IMR-90 (cell line): ENCODE measurements at regions not wholly inside any gene's neighbourhood (a gene's known extent, or its start where the extent isn't known, plus 50 kb on each side); places are given as distances from the start of the nearest gene placed in this dataset.

Source experiments
- ATAC-seq: fragments of 200-7000 bp; cut with Tn5 transposase; 2 replicates; pipeline ENCODE4 v1.9.1; 2020; ENCODE audit warnings: low read depth, mild to moderate bottlenecking, moderate library complexity
- BruUV-seq: library from RNA; stranded (reverse); fragments of 400-500 nt; replicated peaks from 2 replicates; lab custom pipeline; 2021; lab: Mats Ljungman, UMichigan
- CTCF ChIA-PET: fragments of 300-600 bp; formaldehyde crosslinking; extraction: SDS; loops from one replicate; lab custom pipeline; 2021; ENCODE audit warnings: antibody characterized with exemption; lab: Yijun Ruan, JAX
- POLR2A ChIA-PET: fragments of 300-600 bp; sonication (Branson Sonifier 250); formaldehyde crosslinking; loops from one replicate; lab custom pipeline; 2022; ENCODE audit warnings: antibody characterized with exemption; ENCODE audit not compliant: unreplicated experiment; lab: Charles Lee
- DNase-seq: peaks from one replicate; pipeline ENCODE4 v3.0.0; 2013
- H2AFZ ChIP-seq: replicated peaks from 2 replicates; pipeline ENCODE3; 2013; ENCODE audit warnings: low read length, mild to moderate bottlenecking; ENCODE audit not compliant: poor library complexity
- H2AK5ac ChIP-seq: 2 replicates; pipeline ENCODE4 v1.6.1; 2013; ENCODE audit warnings: low read depth, low read length, inconsistent platforms
- H2AK9ac ChIP-seq: replicated peaks from 2 replicates; pipeline ENCODE3; 2013; ENCODE audit warnings: mild to moderate bottlenecking, low read depth, low read length, moderate library complexity; ENCODE audit not compliant: poor library complexity
- H2BK120ac ChIP-seq: 2 replicates; pipeline ENCODE4 v1.6.1; 2013; ENCODE audit warnings: low read depth, low read length, inconsistent platforms
- H2BK15ac ChIP-seq: 3 replicates; pipeline ENCODE4 v1.6.1; 2013; ENCODE audit warnings: low read depth, low read length, inconsistent platforms
- H2BK20ac ChIP-seq: 2 replicates; pipeline ENCODE4 v1.6.1; 2013; ENCODE audit warnings: low read depth, mild to moderate bottlenecking, inconsistent platforms, low read length, moderate library complexity
- H2BK5ac ChIP-seq: 2 replicates; pipeline ENCODE4 v1.6.1; 2013; ENCODE audit warnings: mild to moderate bottlenecking, low read depth, low read length, inconsistent platforms; ENCODE audit not compliant: poor library complexity, severe bottlenecking
- H3K14ac ChIP-seq: replicated peaks from 2 replicates; pipeline ENCODE4 v1.6.1; 2013; ENCODE audit warnings: low read depth, low read length, inconsistent platforms
- H3K18ac ChIP-seq: 2 replicates; pipeline ENCODE4 v1.6.1; 2013; ENCODE audit warnings: low read depth, low read length, control low read depth
- H3K23ac ChIP-seq: 2 replicates; pipeline ENCODE4 v1.6.1; 2013; ENCODE audit warnings: low read depth, low read length, inconsistent platforms
- H3K27ac ChIP-seq: 2 replicates; pipeline ENCODE4 v1.5.1; 2013; ENCODE audit warnings: mild to moderate bottlenecking, control low read depth, low read length; ENCODE audit not compliant: insufficient read depth
- H3K27me3 ChIP-seq: 2 replicates; pipeline ENCODE4 v1.6.1; 2013; ENCODE audit warnings: low read length; ENCODE audit not compliant: control insufficient read depth, insufficient read depth
- H3K36me3 ChIP-seq: 2 replicates; pipeline ENCODE4 v1.6.1; 2013; ENCODE audit warnings: low read length, mixed read lengths; ENCODE audit not compliant: control insufficient read depth, insufficient read depth
- H3K4ac ChIP-seq: 2 replicates; pipeline ENCODE4 v1.6.1; 2013; ENCODE audit warnings: low read depth, low read length, inconsistent platforms
- H3K4me1 ChIP-seq: 2 replicates; pipeline ENCODE4 v1.6.1; 2013; ENCODE audit warnings: low read length, mixed read lengths; ENCODE audit not compliant: control insufficient read depth, insufficient read depth
- H3K4me2 ChIP-seq: 2 replicates; pipeline ENCODE4 v1.6.1; 2013; ENCODE audit warnings: low read depth, mild to moderate bottlenecking, control low read depth, low read length, moderate library complexity
- H3K4me3 ChIP-seq: 2 replicates; pipeline ENCODE4 v1.5.1; 2013; ENCODE audit warnings: low read depth, mild to moderate bottlenecking, control low read depth, low read length, moderate library complexity; ENCODE audit not compliant: insufficient read depth
- H3K56ac ChIP-seq: 2 replicates; pipeline ENCODE4 v1.6.1; 2013; ENCODE audit warnings: low read length, inconsistent platforms; ENCODE audit not compliant: insufficient read depth; ENCODE audit errors: extremely low read depth
- H3K79me1 ChIP-seq, 2 experiments: 2 replicates each; pipeline ENCODE4 v1.6.1; 2013; ENCODE audit warnings: low read length in 2 of 2, inconsistent platforms in 1 of 2, low read depth in 1 of 2
- H3K9ac ChIP-seq: 2 replicates; pipeline ENCODE4 v1.6.1; 2013; ENCODE audit warnings: low read depth, low read length, control low read depth
- H3K9me1 ChIP-seq: 2 replicates; pipeline ENCODE4 v1.6.1; 2013; ENCODE audit warnings: low read length, inconsistent platforms; ENCODE audit not compliant: insufficient read depth
- H3K9me3 ChIP-seq: 2 replicates; pipeline ENCODE4 v1.6.1; 2013; ENCODE audit warnings: low read length; ENCODE audit not compliant: control insufficient read depth, insufficient read depth
- H4K20me1 ChIP-seq: 2 replicates; pipeline ENCODE4 v1.6.1; 2013; ENCODE audit warnings: low read length, inconsistent platforms; ENCODE audit not compliant: insufficient read depth
- H4K5ac ChIP-seq: 2 replicates; pipeline ENCODE4 v1.6.1; 2013; ENCODE audit warnings: mild to moderate bottlenecking, low read depth, low read length, control low read depth
- H4K8ac ChIP-seq, 2 experiments: 2 replicates each; pipeline ENCODE4 v1.6.1; 2013; ENCODE audit warnings: low read depth in 2 of 2, low read length in 2 of 2, control low read depth in 1 of 2, inconsistent platforms in 1 of 2
- H4K91ac ChIP-seq: 2 replicates; pipeline ENCODE4 v1.6.1; 2013; ENCODE audit warnings: low read depth, low read length, inconsistent platforms; ENCODE audit not compliant: insufficient read depth
- BHLHE40 ChIP-seq: fragments of 150-350 bp; IDR thresholded peaks from 2 replicates; pipeline ENCODE4 v1.6.1; 2016; ENCODE audit warnings: mild to moderate bottlenecking, low read depth, low read length
- NFE2L2 ChIP-seq: fragments of 150-350 bp; IDR thresholded peaks from 2 replicates; pipeline ENCODE4 v1.6.1; 2016; ENCODE audit warnings: low read depth, mild to moderate bottlenecking, low read length
- RCOR1 ChIP-seq: IDR thresholded peaks from 2 replicates; pipeline ENCODE4 v1.6.1; 2012; ENCODE audit warnings: mild to moderate bottlenecking, low read length, improper control_type of control experiment; ENCODE audit not compliant: insufficient replicate concordance
- RFX5 ChIP-seq: IDR thresholded peaks from 2 replicates; pipeline ENCODE4 v1.8.0; 2012; ENCODE audit warnings: low read depth, mild to moderate bottlenecking, low read length, moderate library complexity
- WGBS, 2 experiments: methylation state at CpG; one replicate each; pipeline versions ENCODE4 v1.1.5 to v1.1.7; 2013; ENCODE audit warnings: missing lambda C conversion rate in 2 of 2; ENCODE audit not compliant: insufficient read length in 1 of 2; ENCODE audit errors: extremely low coverage in 2 of 2; 5-methylcytosine and 5-hydroxymethylcytosine counted together
- dilution Hi-C: fragments of 300-500 bp; cut with HindIII; formaldehyde crosslinking; loops from one replicate; pipeline ENCODE4 v1.14.3; 2018; ENCODE audit warnings: low sequenced_read_pairs; ENCODE audit not compliant: unreplicated experiment
- in situ Hi-C: fragments of 300-500 bp; cut with MboI; formaldehyde crosslinking; loops from 3 replicates; pipeline ENCODE4 v1.14.3; 2019; ENCODE audit warnings: low sequenced_read_pairs, inconsistent platforms, mixed read lengths
- intact Hi-C: fragments of 100-400 bp; cut with micrococcal nuclease; formaldehyde crosslinking; loops from 2 replicates; pipeline ENCODE4 v1.10.0; 2022

DNA sequence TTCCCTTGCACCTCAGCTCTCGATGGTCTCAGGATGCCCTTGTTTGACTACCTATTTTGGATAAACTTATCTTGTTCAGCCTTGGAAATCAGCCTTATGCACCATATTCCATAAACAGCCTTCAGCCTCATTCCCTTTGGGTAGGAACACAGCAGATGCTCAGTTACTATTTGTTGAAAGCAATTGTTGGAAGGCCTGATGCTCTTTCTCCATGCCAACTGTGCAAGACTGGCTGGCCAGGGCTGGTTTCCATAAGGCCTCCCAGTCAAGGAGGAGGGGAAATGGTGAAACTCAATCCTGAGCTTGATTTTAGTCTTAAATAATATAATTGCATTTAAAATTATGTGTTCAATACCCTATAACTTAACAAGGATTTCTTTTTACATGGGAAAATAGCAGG is 121.1 kb upstream of the DEPDC1 start:
- Histone ChIP-seq H3K4me1 (no peaks in the 10 kb centered on the region), H3K36me3 (no peaks in the 10 kb centered on the region), H2AFZ (no peak overlapping the region), H3K14ac (no peak overlapping the region), H4K8ac (no peak overlapping the region), H3K9me3 (peaks cover 5% of the 10 kb centered on the region), H3K56ac (no peak overlapping the region), H3K27ac (no peak overlapping the region), H3K23ac (no peak overlapping the region), H4K20me1 (no peaks in the 10 kb centered on the region), H3K4ac (no peak overlapping the region), H3K79me1 (no peaks in the 10 kb centered on the region), H2BK20ac (no peak overlapping the region), H2BK15ac (no peak overlapping the region), H3K9me1 (no peaks in the 10 kb centered on the region), H3K18ac (no peak overlapping the region), H2BK120ac (no peak overlapping the region), H4K5ac (no peak overlapping the region), H4K91ac (no peak overlapping the region), H2BK5ac (no peak overlapping the region), H3K27me3 (no peaks in the 10 kb centered on the region), H3K4me2 (no peak overlapping the region), H3K9ac (no peak overlapping the region), H3K4me3 (no peak overlapping the region), H2AK5ac (no peak overlapping the region), H2AK9ac (no peak overlapping the region)
- ATAC-seq (no peak), DNase-seq (no peak)
- ChIA-PET CTCF (interaction anchor here (0.6 kb wide), 1 partner anchor 179 kb away, joined by 3 read pairs; no protein-coding TSS in a partner anchor), POLR2A (no interaction called here)
- in situ Hi-C loops (no loop called here), dilution Hi-C loops (no loop called here), intact Hi-C loops (no loop called here)
- TF ChIP-seq RFX5 (no peak), NFE2L2 (no peak), BHLHE40 (no peak), RCOR1 (no peak)
- no CpG with 5 or more reads among the region's 1 CpG for WGBS, 2 experiments
- BruUV-seq: no TSS peak
